HG03108 (cell line): ENCODE measurements at regions not wholly inside any gene's neighbourhood (a gene's known extent, or its start where the extent isn't known, plus 50 kb on each side); places are given as distances from the start of the nearest gene placed in this dataset.

ENCODE experiments used
- ATAC-seq: cut with Tn5 transposase; IDR thresholded peaks from one replicate; pipeline ENCODE4 v1.9.1; 2021; ENCODE audit warnings: moderate library complexity; ENCODE audit not compliant: unreplicated experiment

DNA sequence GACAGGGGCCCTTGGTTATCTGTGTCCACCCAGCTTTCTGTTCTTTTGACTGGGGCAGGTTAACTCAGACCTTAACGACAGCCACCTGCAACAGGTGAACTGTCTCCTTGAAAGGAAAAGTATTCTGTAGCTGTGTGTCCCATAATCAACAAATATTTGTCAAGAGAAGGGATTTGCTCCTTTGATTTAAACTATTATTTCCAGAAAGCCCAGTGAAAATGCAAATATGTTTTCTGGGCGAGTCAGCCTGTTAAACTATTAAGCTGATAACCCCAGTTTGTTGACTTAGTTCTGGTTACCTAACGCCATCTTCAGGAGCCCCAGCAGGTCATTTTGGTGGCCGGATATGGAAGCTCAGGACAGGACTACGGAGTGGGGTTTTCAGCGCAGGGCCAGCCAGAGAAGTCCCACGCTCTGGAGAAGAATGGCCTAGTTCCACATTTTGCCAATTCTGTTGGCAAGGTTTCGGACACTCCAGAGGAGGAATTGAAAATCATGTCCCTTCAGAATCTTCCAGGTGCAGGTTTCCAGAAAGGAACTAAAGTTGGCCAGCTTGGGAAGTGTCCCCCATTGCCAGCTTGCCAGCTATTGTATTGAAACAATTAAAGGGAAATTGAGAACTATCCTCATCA lies 54.5 kb downstream of the ADRA2A start:
- ATAC-seq, result no peak

- no peak for ATAC-seq
Measured at GRCh38 chr10:111137007-111137406, 60.2 kb downstream of the ADRA2A start.

GRCh38 chr10:111137587-111137986 lies 60.8 kb downstream of the ADRA2A start:
- no peak for ATAC-seq

- no peak for ATAC-seq
Measured at GRCh38 chr10:111138544-111138943, 61.7 kb downstream of the ADRA2A start.

DNA sequence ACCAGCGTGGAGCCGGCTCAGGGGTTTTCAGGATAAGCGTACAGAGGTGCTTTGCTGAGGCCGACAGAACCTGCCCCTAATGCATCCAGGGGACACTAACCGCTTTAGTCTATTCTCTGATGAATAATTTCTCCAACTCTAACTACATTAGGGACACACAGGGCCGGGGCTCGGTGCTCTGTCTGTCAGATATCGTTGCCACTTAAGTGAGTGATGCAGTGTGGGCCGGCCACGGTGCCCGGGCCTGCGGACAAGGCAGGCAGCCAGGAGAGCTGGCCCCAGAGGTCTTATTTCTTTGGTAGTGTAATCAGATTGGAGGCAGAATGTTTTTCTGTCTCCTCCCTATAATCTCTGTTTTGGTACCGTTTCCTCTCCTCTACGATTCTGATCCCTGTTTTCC lies 62.7 kb downstream of the ADRA2A start:
- no peak for ATAC-seq

DNA sequence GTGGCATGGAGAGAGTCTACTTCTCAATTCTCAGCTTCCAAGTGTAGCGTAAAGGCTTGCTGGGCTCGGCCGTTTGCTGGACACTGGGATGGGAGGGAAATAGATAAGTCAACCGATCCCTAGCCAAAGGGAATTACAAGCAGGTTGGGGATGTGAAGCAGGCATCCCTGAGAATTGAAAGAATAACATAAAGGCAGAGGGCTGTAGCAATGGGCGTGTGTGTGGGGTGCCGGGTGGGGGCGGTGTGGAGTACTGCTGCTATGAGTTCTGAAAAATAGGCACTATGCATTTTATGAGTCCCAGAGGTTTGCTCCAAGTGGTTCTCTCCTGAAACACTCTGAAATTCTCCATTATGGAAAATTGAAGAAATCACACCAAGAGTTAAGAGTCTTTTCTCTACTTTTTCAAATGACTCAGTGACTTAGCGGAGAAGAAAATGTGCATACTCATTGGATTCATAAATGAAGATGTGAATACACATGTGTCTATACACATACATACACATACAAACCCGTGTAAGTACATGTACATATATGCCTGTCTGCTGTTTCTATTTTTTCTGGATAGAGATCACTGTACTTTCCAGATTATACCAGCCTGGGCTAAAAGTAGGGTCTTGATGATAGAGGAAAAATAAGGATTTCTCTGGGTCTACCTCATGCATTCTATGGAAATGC lies 65.4 kb downstream of the ADRA2A start:
- ATAC-seq, result no peak

- no peak for ATAC-seq
Measured at GRCh38 chr10:111146025-111146640, 69.3 kb downstream of the ADRA2A start.

DNA sequence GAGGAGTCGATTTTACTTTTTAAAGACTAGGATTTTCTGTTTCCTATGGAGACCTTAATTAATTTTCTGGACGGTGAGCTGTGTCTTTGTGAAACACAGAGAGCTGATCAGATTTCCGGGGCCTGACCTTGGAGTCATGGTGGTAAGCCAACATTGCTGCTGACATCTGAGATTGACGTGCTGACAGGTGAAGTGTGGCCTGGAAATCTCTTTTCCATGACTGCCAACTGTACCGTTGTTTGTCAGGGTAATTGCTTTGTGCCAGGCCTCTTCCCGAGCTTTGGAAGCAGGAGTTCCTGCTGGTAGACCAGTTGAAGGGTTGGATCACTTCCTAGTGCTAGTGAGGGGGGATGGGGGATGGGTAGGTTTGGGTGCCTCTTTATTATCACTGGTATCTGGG lies 71.2 kb downstream of the ADRA2A start:
- no peak for ATAC-seq

GRCh38 chr10:111148440-111148839 lies 71.6 kb downstream of the ADRA2A start:
- no peak for ATAC-seq

GRCh38 chr10:111150691-111151090 lies 73.9 kb downstream of the ADRA2A start:
- ATAC-seq, result no peak

DNA sequence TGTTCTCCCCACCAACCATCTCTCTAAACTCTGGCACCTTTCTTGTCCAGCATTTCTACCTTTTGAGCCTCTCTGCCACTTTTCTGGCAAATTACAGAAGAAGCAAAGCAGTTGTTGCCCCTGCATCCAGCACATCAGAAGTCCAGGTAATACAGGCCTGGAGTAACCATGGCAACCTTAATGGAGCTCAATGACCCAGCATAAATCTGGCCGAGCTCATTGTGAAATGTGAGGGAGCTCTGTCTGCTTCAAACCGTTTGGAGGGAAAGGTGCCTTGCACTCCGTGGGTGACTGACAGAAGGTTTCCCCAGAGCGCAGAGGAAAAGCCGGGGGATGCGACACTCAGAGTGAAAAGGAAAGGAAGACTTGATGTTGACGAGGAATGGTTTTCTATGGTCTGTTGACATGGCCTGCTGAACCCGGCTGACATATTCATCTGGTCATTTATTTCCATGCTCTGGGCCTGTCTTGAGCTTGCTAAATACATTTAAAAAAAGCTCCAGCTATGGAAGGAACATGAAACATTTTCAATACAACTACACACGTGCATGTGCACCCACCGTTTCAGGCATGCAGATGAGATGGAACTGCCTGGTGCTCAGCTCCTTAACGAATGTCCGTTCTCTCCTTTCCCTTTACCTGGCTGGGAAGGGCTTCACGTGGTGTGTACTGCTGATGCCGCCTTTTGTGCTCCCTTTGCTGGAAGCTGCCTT lies 74.9 kb downstream of the ADRA2A start:
- ATAC-seq, result no peak

DNA sequence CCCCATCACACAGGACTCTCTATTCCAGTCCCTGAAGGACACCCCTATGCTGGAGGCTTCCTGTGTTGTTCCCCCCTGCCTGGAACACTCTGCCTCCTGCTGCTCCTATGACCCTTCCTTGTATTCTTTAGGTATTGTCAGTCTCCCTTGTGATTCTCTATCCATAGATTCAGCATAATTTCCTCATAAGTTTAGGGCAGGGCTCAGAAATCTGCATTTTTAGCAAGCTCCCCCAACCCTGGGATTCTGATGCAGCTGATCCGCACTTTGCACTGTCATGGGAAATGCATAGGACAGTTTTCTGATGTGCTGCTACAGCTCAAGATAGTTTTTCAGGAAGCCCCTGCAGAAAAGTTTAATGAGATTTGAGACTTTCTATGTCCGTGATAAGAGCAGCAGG lies 79.9 kb downstream of the ADRA2A start:
- ATAC-seq, result no peak

GRCh38 chr10:111158595-111158994 lies 81.8 kb downstream of the ADRA2A start:
- no peak for ATAC-seq

- ATAC-seq, result no peak
Measured at GRCh38 chr10:111161109-111161874, 84.5 kb downstream of the ADRA2A start.

DNA sequence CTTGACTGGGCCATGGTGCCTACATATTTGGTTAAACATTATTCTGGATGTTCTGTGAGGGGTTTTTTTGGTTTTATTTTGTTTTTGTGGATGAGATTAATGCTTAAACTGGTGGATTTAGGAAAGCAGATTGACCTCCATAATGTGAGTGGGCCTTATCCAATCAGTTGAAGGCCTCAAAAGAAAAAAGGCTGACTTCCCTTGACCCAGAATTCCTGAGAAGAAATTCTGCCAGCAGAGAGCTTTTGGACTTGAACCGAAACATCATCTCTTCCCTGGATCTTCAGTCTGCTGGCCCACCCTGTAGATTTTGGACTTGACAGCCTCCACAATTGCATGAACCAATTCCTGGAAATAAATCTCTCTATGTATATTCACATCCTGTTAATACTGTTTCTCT lies 94.4 kb downstream of the ADRA2A start:
- no peak for ATAC-seq

GRCh38 chr10:111175787-111176186 lies 99.0 kb downstream of the ADRA2A start:
- ATAC-seq, result no peak

GRCh38 chr10:111177379-111177778 lies 100.5 kb downstream of the ADRA2A start:
- ATAC-seq, result no peak

- ATAC-seq, result no peak
Measured at GRCh38 chr10:111179514-111179913, 102.7 kb downstream of the ADRA2A start.

DNA sequence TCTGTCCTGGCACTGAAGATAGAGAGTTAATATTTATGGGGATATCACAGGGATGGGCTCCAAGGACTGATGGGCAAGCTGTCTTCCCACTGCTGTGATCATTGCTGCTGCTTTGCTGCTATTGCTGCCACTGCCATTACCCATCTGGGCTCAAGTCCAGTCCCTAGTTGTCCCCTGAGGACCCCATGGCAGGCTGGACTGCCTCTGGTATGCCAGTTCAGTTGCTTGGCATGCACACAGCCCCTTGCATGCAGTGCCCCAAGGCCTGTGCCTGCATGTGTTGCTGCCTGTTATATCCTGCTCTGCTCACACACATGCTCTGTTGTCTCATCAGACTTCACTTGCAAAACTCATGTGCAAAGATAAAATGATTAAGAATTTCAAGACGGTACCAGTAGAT lies 109.5 kb downstream of the ADRA2A start:
- ATAC-seq, result no peak

GRCh38 chr10:111187096-111187495 lies 110.3 kb downstream of the ADRA2A start:
- no peak for ATAC-seq

DNA sequence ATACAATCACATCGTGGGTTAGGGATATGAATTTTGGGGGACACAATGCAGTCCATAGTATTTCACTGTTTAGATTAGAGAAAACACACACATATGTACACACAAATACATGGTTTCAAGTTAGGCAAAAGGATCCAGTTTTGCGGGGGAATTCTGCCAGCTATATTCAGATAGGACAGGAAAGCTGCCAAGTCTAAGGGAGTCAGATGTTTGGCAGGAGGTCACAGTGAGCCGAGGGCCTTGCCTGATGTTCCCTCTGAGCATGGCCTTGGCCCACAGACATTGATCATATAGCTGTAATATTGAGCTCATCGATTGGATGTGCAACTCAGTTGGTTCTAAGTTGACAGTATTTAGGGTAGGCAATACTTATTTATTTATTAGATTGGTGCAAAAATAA lies 122.8 kb downstream of the ADRA2A start:
- ATAC-seq, result no peak
